Spleen (tissue), 11 donors: ENCODE measurements at regions not wholly inside any gene's neighbourhood (a gene's known extent, or its start where the extent isn't known, plus 50 kb on each side); places are given as distances from the start of the nearest gene placed in this dataset.

Experiments used
- DNase-seq: peaks from one replicate; pipeline ENCODE4 v3.0.0-alpha.2; 2020
- H3K27ac ChIP-seq, 8 donors: fragments of 200-600 bp; sonication (generic) in 7 of 8; 1 replicate in 4 of 8; 2 replicates in 4 of 8; pipeline versions ENCODE4 v1.5.0 to v1.8.0; 2016 to 2021; ENCODE audit warnings: inconsistent platforms in 4 of 8, mild to moderate bottlenecking in 4 of 8, moderate library complexity in 1 of 8
- H3K27me3 ChIP-seq, 7 donors: fragments of 200-600 bp; sonication (generic) in 6 of 7; replicated peaks in 1 of 7; 1 replicate in 4 of 7; 2 replicates in 3 of 7; pipeline versions ENCODE4 v1.5.0 to v1.8.0; 2016 to 2021; ENCODE audit warnings: inconsistent platforms in 3 of 7, mild to moderate bottlenecking in 1 of 7
- H3K36me3 ChIP-seq, 6 donors: fragments of 200-600 bp; sonication (generic) in 5 of 6; 1 replicate in 4 of 6; 2 replicates in 2 of 6; pipeline versions ENCODE4 v1.5.0 to v1.8.0; 2016 to 2021; ENCODE audit warnings: inconsistent platforms in 2 of 6
- H3K4me1 ChIP-seq, 6 donors: fragments of 200-600 bp; sonication (generic) in 5 of 6; 1 replicate in 3 of 6; 2 replicates in 3 of 6; pipeline versions ENCODE4 v1.5.0 to v1.8.0; 2016 to 2021; ENCODE audit warnings: inconsistent platforms in 3 of 6
- H3K4me3 ChIP-seq, 8 donors: fragments of 200-600 bp; sonication (generic) in 7 of 8; 1 replicate in 4 of 8; 2 replicates in 4 of 8; pipeline versions ENCODE4 v1.5.0 to v1.8.0; 2016 to 2021; ENCODE audit warnings: inconsistent platforms in 4 of 8, mild to moderate bottlenecking in 4 of 8, moderate library complexity in 2 of 8
- H3K9me3 ChIP-seq, 8 donors: fragments of 200-600 bp; sonication (generic) in 7 of 8; 1 replicate in 4 of 8; 2 replicates in 4 of 8; pipeline versions ENCODE4 v1.5.0 to v1.8.0; 2016 to 2021; ENCODE audit warnings: inconsistent platforms in 4 of 8
- CTCF ChIP-seq, 11 experiments: fragments of 200-600 bp in 7 of 11; fragments of 450-650 bp in 4 of 11; sonication (generic) in 4 of 11; IDR thresholded peaks in 8 of 11; conservative IDR thresholded peaks in 3 of 11; 1 replicate in 7 of 11; 2 replicates in 4 of 11; pipeline versions ENCODE4 v1.4.0 to v1.8.0; 2016 to 2021; ENCODE audit warnings: antibody characterized with exemption in 11 of 11, inconsistent platforms in 4 of 11, mild to moderate bottlenecking in 1 of 11
- POLR2A ChIP-seq, 3 donors: fragments of 450-650 bp; IDR thresholded peaks; one replicate each; pipeline ENCODE4 v1.5.1; 2017; ENCODE audit warnings: antibody characterized with exemption in 3 of 3, mild to moderate bottlenecking in 1 of 3
- POLR2AphosphoS5 ChIP-seq, 3 donors: sonication (generic); formaldehyde crosslinking; IDR thresholded peaks; one replicate each; pipeline ENCODE4 v1.5.1; 2017; ENCODE audit warnings: antibody characterized with exemption in 3 of 3
- WGBS, 5 donors: extraction: QIAGEN DNeasy Blood & Tissue Kit in 3 of 5; methylation state at CpG; one replicate each; pipeline versions ENCODE4 v1.1.5 to v1.1.7; 2013 to 2018; 5-methylcytosine and 5-hydroxymethylcytosine counted together
- intact Hi-C: fragments of 100-400 bp; cut with DNase I; formaldehyde crosslinking; loops from one replicate; pipeline ENCODE4 v1.15.0; 2023; ENCODE audit warnings: low total_unique reads
- donor health status: healthy with polysubstance abuse.
- donor health status: DM: no; HTN: no; CAD: no; lungs with moderate emphysema.
- donor health status: DM: no; HTN: no; CAD: no.
- donor health status: Bipolar disorder and iron deficiency.
- donor health status: healthy.
- donor health status: DM: no; HTN: no; CAD: no.
- donor health status: DM: yes; HTN: yes; CAD: no.

GRCh38 chr2:118474541-118474920, 372.9 kb downstream of the EN1 start:
- H3K9me3 ChIP-seq: no peaks in the 10 kb centered on the region
- intact Hi-C loops: no loop called here
- H3K27ac ChIP-seq: no peak overlapping the region
- H3K36me3 ChIP-seq: no peaks in the 10 kb centered on the region
- peaks cover 0 to 19% (median 0%) of the 10 kb centered on the region in 7 donors for H3K27me3 ChIP-seq
- no peak overlapping the region for H3K4me3 ChIP-seq
- no peak for TF ChIP-seq POLR2A (IDR thresholded peaks at IDR 0.05)
- TF ChIP-seq CTCF (IDR thresholded peaks at IDR 0.05 in 8 of 11, conservative IDR thresholded peaks at IDR 0.05 in 3 of 11): no peak
- no peak for TF ChIP-seq POLR2AphosphoS5 (IDR thresholded peaks at IDR 0.05)
- DNase-seq: no peak
- H3K4me1 ChIP-seq: no peaks in the 10 kb centered on the region
- WGBS, 5 donors: 66 to 85% (median 73%) methylated on average over 3 of the region's 3 CpGs

GRCh38 chr2:118473846-118474540, 373.5 kb downstream of the EN1 start:
- no peaks in the 10 kb centered on the region for H3K9me3 ChIP-seq
- 39 to 43% (median 41%) methylated on average over 8 of the region's 8 CpGs for WGBS, 5 donors
- H3K4me1 ChIP-seq: no peaks in the 10 kb centered on the region
- no peak overlapping the region for H3K27ac ChIP-seq
- no peaks in the 10 kb centered on the region for H3K36me3 ChIP-seq
- intact Hi-C loops: no loop called here
- TF ChIP-seq POLR2AphosphoS5 (IDR thresholded peaks at IDR 0.05) (no peak), CTCF (IDR thresholded peaks at IDR 0.05 in 8 of 11, conservative IDR thresholded peaks at IDR 0.05 in 3 of 11) (no peak), POLR2A (IDR thresholded peaks at IDR 0.05) (no peak)
- H3K4me3 ChIP-seq: no peak overlapping the region
- DNase-seq: no peak
- peaks cover 0 to 17% (median 5%) of the 10 kb centered on the region in 7 donors for H3K27me3 ChIP-seq

GRCh38 chr2:118473241-118473640, 374.2 kb downstream of the EN1 start:
- H3K9me3 ChIP-seq: no peaks in the 10 kb centered on the region
- peaks cover 0 to 19% (median 5%) of the 10 kb centered on the region in 7 donors for H3K27me3 ChIP-seq
- 65 to 85% (median 79%) methylated on average over 5 of the region's 5 CpGs for WGBS, 5 donors
- intact Hi-C loops: no loop called here
- H3K27ac ChIP-seq: no peak overlapping the region
- TF ChIP-seq POLR2A (IDR thresholded peaks at IDR 0.05): no peak
- no peak for TF ChIP-seq POLR2AphosphoS5 (IDR thresholded peaks at IDR 0.05)
- TF ChIP-seq CTCF (IDR thresholded peaks at IDR 0.05 in 8 of 11, conservative IDR thresholded peaks at IDR 0.05 in 3 of 11): no peak
- no peak for DNase-seq
- no peak overlapping the region for H3K4me3 ChIP-seq
- no peaks in the 10 kb centered on the region for H3K36me3 ChIP-seq
- H3K4me1 ChIP-seq: no peaks in the 10 kb centered on the region

GRCh38 chr2:118470297-118470696, 377.2 kb downstream of the EN1 start:
- Histone ChIP-seq H3K27me3 (peaks cover 0 to 27% (median 4%) of the 10 kb centered on the region in 7 donors), H3K36me3 (no peaks in the 10 kb centered on the region), H3K27ac (no peak overlapping the region), H3K4me3 (no peak overlapping the region), H3K9me3 (no peaks in the 10 kb centered on the region), H3K4me1 (no peaks in the 10 kb centered on the region)
- TF ChIP-seq POLR2A (IDR thresholded peaks at IDR 0.05): no peak
- no peak for TF ChIP-seq CTCF (IDR thresholded peaks at IDR 0.05 in 8 of 11, conservative IDR thresholded peaks at IDR 0.05 in 3 of 11)
- TF ChIP-seq POLR2AphosphoS5 (IDR thresholded peaks at IDR 0.05): no peak
- 45 to 64% (median 55%) methylated on average over 4 of the region's 4 CpGs for WGBS, 5 donors
- no peak for DNase-seq
- intact Hi-C loops: no loop called here
